Esophagus muscularis mucosa (tissue), 4 donors: ENCODE measurements at regions not wholly inside any gene's neighbourhood (a gene's known extent, or its start where the extent isn't known, plus 50 kb on each side); places are given as distances from the start of the nearest gene placed in this dataset.

ENCODE experiments used
- DNase-seq: peaks from one replicate; pipeline ENCODE4 v3.0.0-alpha.2; 2017; ENCODE audit errors: extremely low spot score
- H3K27ac ChIP-seq, 4 donors: fragments of 200-600 bp; sonication (generic); replicated peaks in 1 of 4; 1 replicate in 3 of 4; 2 replicates in 1 of 4; pipeline ENCODE4 v1.5.1; 2016 to 2019; ENCODE audit warnings: mild to moderate bottlenecking in 1 of 4
- H3K27me3 ChIP-seq, 4 donors: fragments of 200-600 bp; sonication (generic); one replicate each; pipeline versions ENCODE4 v1.5.1 to v1.6.0; 2016 to 2019
- H3K36me3 ChIP-seq, 4 donors: fragments of 200-600 bp; sonication (generic); one replicate each; pipeline ENCODE4 v1.5.1; 2016 to 2019
- H3K4me1 ChIP-seq, 4 donors: fragments of 200-600 bp; sonication (generic); one replicate each; pipeline ENCODE4 v1.5.1; 2016 to 2019
- H3K4me3 ChIP-seq, 4 donors: fragments of 200-600 bp; sonication (generic); 1 replicate in 2 of 4; 2 replicates in 2 of 4; pipeline ENCODE4 v1.5.1; 2016 to 2019; ENCODE audit warnings: mild to moderate bottlenecking in 4 of 4, moderate library complexity in 1 of 4
- H3K9me3 ChIP-seq, 4 donors: fragments of 200-600 bp; sonication (generic); 1 replicate in 3 of 4; 2 replicates in 1 of 4; pipeline ENCODE4 v1.5.1; 2016 to 2019
- EP300 ChIP-seq: sonication (generic); formaldehyde crosslinking; IDR thresholded peaks from one replicate; pipeline ENCODE4 v1.6.1; 2017; ENCODE audit warnings: antibody characterized with exemption
- POLR2A ChIP-seq: fragments of 450-650 bp; IDR thresholded peaks from one replicate; pipeline ENCODE4 v1.6.1; 2017; ENCODE audit warnings: antibody characterized with exemption, moderate library complexity, mild to moderate bottlenecking, low read depth
- POLR2AphosphoS5 ChIP-seq, 2 donors: sonication (generic); formaldehyde crosslinking; IDR thresholded peaks; one replicate each; pipeline ENCODE4 v1.6.1; 2017; ENCODE audit warnings: antibody characterized with exemption in 2 of 2
- WGBS: methylation state at CpG from one replicate; pipeline ENCODE4 v1.1.5; 2018; 5-methylcytosine and 5-hydroxymethylcytosine counted together
- intact Hi-C: fragments of 100-400 bp; cut with DNase I; formaldehyde crosslinking; loops from one replicate; pipeline ENCODE4 v1.15.1; 2023
- TF ChIP-seq, protein P1 (sequence below), 3 experiments: fragments of 200-600 bp in 2 of 3; fragments of 450-650 bp in 1 of 3; sonication (generic) in 2 of 3; IDR thresholded peaks; one replicate each; pipeline ENCODE4 v1.5.1; 2017 to 2019; ENCODE audit warnings: antibody characterized with exemption in 3 of 3, mild to moderate bottlenecking in 2 of 3, moderate library complexity in 1 of 3

DNA sequence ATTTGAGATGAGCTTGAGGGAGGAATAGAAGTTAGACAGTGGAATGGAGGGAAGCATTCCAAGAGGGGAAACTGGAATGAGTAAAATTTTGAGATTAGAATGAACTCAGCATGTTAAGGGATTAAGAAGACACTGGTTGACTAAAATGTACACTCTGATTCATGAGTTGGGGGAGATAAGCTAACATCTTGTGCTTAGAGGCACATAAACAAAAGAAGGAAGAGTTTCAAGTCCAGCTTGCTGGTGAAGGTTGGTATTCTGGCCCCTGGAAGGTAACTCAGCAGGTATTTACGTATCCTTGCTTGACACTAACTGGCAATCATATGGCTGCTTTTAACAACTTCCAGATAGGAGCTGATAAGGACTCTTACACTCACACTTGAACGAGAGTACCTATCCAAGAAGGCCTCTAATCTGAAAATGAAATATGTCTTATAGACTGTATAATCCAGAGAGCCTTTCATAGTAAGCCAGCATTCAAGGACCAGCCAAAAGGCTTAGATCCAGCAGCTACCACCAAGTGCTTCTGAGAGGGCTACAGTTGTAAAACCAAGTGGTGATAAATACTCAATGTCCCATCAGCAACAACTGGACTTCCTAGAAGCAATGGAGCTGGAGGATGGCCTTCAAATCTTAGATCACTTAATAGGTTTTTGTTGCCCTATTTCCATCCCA lies 149.7 kb upstream of the SERP2 start:
- Histone ChIP-seq H3K9me3 (no peaks in the 10 kb centered on the region), H3K27ac (peak overlapping the region; percentile 82 to 87 (median 85)), H3K27me3 (no peaks in the 10 kb centered on the region), H3K4me3 (no peak overlapping the region), H3K36me3 (no peaks in the 10 kb centered on the region), H3K4me1 (peaks cover 37 to 66% (median 60%) of the 10 kb centered on the region in 4 donors)
- no peak for TF ChIP-seq POLR2A
- no peak for TF ChIP-seq POLR2AphosphoS5 (IDR thresholded peaks at IDR 0.05)
- no peak for TF ChIP-seq EP300
- TF ChIP-seq, protein P1, sequence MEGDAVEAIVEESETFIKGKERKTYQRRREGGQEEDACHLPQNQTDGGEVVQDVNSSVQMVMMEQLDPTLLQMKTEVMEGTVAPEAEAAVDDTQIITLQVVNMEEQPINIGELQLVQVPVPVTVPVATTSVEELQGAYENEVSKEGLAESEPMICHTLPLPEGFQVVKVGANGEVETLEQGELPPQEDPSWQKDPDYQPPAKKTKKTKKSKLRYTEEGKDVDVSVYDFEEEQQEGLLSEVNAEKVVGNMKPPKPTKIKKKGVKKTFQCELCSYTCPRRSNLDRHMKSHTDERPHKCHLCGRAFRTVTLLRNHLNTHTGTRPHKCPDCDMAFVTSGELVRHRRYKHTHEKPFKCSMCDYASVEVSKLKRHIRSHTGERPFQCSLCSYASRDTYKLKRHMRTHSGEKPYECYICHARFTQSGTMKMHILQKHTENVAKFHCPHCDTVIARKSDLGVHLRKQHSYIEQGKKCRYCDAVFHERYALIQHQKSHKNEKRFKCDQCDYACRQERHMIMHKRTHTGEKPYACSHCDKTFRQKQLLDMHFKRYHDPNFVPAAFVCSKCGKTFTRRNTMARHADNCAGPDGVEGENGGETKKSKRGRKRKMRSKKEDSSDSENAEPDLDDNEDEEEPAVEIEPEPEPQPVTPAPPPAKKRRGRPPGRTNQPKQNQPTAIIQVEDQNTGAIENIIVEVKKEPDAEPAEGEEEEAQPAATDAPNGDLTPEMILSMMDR (IDR thresholded peaks at IDR 0.05): no peak
- intact Hi-C loops: no loop called here
- DNase-seq: no peak
- WGBS: 57% methylated on average over 2 of the region's 2 CpGs

DNA sequence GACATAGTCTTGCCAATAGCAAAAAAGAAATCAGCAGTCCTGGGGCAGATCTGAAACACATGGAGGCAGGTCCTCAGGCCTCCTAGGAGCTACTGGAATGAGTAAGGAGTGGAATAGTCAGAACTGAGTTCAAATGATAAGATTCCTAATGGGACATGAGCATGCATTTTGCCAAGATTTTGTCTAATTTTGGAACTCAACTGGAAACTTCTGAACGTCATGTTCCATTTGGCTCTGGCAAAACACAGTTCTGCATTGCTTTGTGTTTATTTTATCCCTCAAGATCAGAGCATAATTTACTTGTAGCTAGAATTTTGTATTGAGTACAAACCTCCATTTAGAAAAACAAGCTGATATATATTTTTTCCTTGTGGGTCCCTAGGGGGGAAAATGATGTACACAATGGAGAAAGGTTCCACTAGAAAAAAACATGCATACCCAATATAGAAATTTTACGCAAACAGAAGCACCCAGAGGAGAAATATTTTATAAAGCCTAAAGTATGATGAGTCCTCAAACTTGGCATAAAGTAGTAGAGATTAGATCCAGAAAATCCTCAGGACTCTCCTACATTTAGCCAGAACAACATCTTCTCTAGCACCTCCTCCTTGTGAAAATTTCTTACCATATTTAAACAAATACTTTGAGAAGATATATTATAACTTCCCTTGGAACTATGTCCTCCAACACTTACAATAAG lies 149.0 kb upstream of the SERP2 start:
- intact Hi-C loops: no loop called here
- no peak for DNase-seq
- TF ChIP-seq POLR2A (no peak), EP300 (no peak), POLR2AphosphoS5 (IDR thresholded peaks at IDR 0.05) (peak; percentile 61 to 79)
- TF ChIP-seq, protein P1 (IDR thresholded peaks at IDR 0.05): no peak
- 45% methylated on average over 2 of the region's 2 CpGs for whole genome bisulfite sequencing
- Histone ChIP-seq H3K27me3 (no peaks in the 10 kb centered on the region), H3K9me3 (no peaks in the 10 kb centered on the region), H3K4me3 (no peak overlapping the region), H3K27ac (peak overlapping the region; percentile 82 to 87 (median 85)), H3K4me1 (peaks cover 30 to 60% (median 53%) of the 10 kb centered on the region in 4 donors), H3K36me3 (no peaks in the 10 kb centered on the region)

DNA sequence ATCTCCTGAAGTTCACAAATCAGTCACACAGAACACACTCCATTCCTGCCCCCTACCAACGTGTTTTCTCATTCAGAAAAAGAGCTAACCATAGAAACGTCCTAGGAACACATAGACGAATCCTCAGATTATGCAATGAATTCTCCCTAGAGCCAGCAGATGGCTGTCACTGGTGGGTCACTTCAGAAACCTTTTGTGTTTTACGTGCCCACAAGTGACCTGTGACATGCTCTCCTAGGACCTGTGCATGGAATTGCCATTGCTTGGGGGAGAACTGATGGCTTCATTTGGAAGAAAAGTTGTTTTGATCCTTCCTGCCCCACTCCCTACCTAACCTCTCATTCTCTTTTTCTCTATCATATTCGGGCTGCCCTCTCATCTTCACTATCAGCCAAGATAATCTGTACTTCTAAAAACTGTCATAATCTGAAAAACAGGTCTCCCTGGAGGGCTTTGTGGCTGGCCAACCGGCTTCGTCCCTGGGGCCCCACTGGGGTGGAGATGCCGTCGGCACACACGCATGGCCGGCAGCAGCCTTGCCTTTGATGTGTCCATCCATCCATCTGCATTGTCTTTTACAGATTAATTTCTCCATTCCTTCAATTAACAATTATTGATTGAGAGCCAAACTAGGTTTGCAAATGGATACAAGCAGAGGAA lies 144.1 kb upstream of the SERP2 start:
- no peak overlapping the region for H3K4me3 ChIP-seq
- no peak overlapping the region for H3K27ac ChIP-seq
- WGBS: 91% methylated on average over 11 of the region's 11 CpGs
- TF ChIP-seq POLR2AphosphoS5 (IDR thresholded peaks at IDR 0.05) (no peak), POLR2A (no peak), EP300 (no peak)
- TF ChIP-seq, protein P1 (IDR thresholded peaks at IDR 0.05): no peak
- no peak for DNase-seq
- no peaks in the 10 kb centered on the region for H3K9me3 ChIP-seq
- peaks cover 23 to 54% (median 28%) of the 10 kb centered on the region in 4 donors for H3K4me1 ChIP-seq
- H3K36me3 ChIP-seq: no peaks in the 10 kb centered on the region
- intact Hi-C loops: no loop called here
- H3K27me3 ChIP-seq: no peaks in the 10 kb centered on the region

DNA sequence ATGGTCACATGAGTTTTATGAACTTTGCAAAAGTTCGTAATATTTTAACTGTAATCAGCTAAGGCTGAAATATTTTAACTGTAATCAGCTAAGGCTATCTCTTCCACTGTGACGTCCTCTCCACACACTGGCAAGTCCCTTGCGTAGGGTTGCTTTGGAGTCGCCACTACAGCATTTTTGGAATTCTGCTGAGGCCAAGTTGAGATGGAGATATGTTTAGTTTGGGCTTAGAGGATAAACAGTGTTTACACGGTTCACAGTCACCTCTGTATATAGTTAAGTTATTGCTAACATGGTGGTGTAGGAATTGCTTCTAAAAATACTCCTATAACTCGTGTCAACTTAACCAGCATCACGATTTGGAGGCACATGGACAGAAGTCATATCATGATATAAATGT lies 143.6 kb upstream of the SERP2 start:
- H3K9me3 ChIP-seq: no peaks in the 10 kb centered on the region
- TF ChIP-seq POLR2AphosphoS5 (IDR thresholded peaks at IDR 0.05): no peak
- no peak for TF ChIP-seq EP300
- no peak for TF ChIP-seq POLR2A
- TF ChIP-seq, protein P1 (IDR thresholded peaks at IDR 0.05): no peak
- H3K4me1 ChIP-seq: peaks cover 18 to 48% (median 23%) of the 10 kb centered on the region in 4 donors
- no peak overlapping the region for H3K4me3 ChIP-seq
- no peaks in the 10 kb centered on the region for H3K36me3 ChIP-seq
- H3K27ac ChIP-seq: no peak overlapping the region
- H3K27me3 ChIP-seq: no peaks in the 10 kb centered on the region
- intact Hi-C loops: no loop called here
- DNase-seq: no peak
- 66% methylated on average over 7 of the region's 7 CpGs for WGBS
